GM11168 (cell line): ENCODE measurements at regions not wholly inside any gene's neighbourhood (a gene's known extent, or its start where the extent isn't known, plus 50 kb on each side); places are given as distances from the start of the nearest gene placed in this dataset.

Experiments used
- in situ Hi-C: fragments of 300-500 bp; cut with MboI; formaldehyde crosslinking; loops from one replicate; pipeline ENCODE4 v1.12.0; 2022; ENCODE audit warnings: low sequenced_read_pairs; ENCODE audit not compliant: unreplicated experiment

DNA sequence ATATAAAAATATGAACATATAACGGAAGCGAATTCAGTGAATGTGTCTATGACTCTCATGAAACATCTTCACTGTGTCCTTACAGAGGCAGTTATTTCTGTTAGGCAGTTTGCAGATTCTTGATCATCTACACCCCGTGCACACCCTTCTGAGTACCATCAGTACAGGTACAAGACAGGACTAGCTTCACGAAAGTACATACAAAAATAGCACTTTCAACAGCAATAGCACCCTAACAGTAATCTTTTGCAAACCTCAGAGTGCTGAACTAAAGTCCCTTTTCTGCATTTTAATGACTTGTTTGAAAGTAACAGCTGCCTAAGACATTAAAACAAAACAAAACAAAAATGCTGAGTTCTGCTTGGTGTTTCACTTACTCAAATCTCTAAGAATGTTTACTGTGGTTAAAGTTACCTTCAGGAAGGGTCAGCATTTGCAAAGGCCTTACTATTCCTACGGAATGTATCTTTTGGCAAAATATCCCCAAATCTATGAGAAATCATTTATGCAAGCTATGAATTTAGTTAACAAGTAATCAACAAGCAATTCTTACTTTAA lies 104.1 kb downstream of the CNTN3 start:
- in situ Hi-C loops, result no loop called here

DNA sequence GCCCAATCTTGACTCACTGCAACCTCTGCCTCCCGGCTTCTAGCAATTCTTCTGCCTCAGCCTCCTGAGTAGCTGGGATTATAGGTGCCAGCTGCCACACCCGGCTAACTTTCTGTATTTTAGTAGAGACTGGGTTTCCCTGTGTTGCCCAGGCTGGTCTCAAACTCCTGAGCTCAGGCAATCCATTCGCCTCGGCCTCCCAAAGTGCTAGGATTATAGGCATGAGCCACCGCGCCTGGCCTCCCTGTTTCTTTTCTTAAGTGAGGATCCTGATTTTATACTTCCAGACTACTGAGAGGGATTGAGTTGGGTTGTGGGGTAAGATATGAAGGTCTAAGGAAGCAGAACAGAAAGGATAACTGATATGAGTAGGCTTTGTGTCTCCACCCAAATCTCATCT lies 106.8 kb downstream of the CNTN3 start:
- in situ Hi-C loops, result no loop called here

GRCh38 chr3:74506246-74506645 lies 108.2 kb downstream of the CNTN3 start:
- in situ Hi-C loops, result no loop called here

DNA sequence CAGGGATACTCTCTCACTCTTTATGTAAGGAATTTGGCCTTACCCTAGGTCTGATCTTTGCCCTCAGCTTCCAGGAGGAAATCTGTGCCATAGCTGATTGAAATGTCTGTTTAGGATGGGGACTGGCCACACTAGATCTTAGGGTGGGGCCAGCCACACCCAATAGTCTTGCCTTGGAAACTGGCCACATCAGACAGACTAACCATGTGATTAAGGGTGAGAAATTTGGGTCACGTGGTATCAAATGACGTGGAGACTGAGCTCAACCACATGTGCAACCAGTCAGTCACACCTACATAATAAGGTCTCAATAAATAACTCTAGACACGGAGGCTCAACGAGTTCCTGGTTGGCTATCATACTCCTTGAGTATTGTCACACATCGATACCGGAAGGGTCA lies 113.5 kb downstream of the CNTN3 start:
- in situ Hi-C loops, result no loop called here

GRCh38 chr3:74500257-74500656 lies 114.2 kb downstream of the CNTN3 start:
- in situ Hi-C loops, result no loop called here

DNA sequence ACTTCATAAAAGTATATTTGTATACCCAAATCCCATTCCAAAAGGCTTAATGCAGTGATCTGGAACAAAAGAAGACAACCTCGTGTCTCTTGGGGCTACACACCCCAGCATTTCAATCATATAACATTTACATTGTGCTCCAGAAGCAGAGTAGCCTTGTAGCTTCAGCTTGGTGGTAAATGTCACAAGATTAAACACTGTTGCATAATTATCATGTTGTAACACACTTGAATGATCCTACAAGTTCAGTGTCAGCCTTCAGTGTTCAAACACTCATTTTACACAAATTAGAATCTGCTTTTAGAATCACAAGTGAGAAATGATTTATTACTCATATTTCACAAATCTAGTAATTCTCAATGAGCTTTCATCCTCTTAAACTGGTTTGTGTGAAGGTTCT lies 122.6 kb downstream of the CNTN3 start:
- in situ Hi-C loops, result no loop called here

- in situ Hi-C loops, result no loop called here
Measured at GRCh38 chr3:74489050-74489792, 125.2 kb downstream of the CNTN3 start.

GRCh38 chr3:74479915-74480314 lies 134.5 kb downstream of the CNTN3 start:
- in situ Hi-C loops, result no loop called here

DNA sequence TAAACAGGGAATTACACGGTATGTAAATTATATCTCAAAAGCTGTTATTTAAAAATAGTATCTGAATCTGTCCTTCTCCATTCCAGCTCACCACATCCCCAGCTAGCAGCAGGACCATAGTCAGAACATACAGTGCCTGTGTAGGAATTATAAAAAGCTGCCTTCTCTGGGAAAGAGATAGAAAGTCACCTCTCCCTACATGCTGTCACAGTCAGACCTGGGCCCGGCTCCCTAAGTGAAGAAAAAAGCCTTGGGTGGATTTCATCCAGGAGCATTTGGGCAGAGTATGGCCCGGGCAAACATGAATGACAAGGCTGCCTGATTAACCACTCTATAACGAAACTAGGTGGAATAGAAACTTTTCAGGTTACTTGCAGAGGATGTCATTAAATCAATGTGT lies 144.1 kb downstream of the CNTN3 start:
- in situ Hi-C loops, result no loop called here

DNA sequence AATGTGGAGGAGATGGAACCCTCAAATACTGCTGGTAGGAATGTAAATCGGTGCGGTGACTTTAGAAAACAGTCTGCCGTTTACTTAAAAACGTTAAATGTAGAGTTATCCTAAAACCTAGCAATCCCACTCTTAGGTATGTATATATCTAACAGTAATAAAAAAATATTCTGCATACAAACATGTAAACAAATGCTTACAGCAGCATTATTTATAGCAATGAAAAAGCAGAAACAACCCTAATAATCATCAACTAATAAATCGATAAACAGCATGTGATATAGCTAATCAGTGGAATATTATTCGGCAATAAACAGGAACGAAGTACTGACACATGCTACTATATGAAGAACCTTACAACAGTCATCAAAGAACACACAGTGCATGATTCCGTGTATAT lies 144.7 kb downstream of the CNTN3 start:
- in situ Hi-C loops, result no loop called here

- in situ Hi-C loops, result no loop called here
Measured at GRCh38 chr3:74469151-74469550, 145.3 kb downstream of the CNTN3 start.

- in situ Hi-C loops, result no loop called here
Measured at GRCh38 chr3:74465715-74466410, 148.6 kb downstream of the CNTN3 start.

- in situ Hi-C loops, result no loop called here
Measured at GRCh38 chr3:74463515-74463914, 150.9 kb downstream of the CNTN3 start.

DNA sequence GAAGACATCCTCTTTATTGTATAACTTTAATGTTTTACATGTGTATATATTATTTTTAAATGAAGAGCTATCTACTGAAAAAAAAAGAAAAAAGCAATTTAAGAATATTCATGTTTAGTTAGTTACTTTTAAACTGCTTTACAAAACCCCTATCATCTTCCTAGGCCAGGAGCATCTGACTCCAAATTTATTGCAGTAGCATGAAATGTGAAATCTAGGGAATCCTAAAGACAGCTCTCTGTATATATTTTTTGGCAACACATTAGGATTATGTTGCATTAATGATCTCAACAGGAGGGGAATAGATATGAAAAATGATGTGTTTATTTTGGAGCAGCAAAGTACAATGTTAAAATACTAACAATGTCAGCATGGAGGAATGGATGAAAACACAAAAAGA lies 158.3 kb downstream of the CNTN3 start:
- in situ Hi-C loops, result no loop called here

DNA sequence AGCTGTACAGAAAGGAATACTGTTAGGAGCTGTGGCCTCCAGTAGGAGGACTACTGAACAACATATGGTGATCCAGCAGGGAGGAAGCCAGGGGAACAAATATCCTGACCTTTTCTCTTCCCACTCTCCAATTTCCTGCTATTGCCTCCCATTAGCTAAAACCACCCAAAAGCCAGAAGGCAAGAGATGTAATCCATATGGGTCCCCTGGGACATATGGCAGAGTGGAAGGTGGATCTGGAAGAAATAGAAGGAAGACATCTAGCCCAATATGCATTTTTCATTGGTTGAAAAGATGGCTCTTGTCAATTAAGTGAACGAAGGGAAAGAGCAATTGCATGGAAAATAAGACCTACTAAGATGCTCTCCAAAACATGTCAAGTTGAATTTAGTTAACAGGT lies 167.2 kb downstream of the CNTN3 start:
- in situ Hi-C loops, result no loop called here

GRCh38 chr3:74445541-74445940 lies 168.9 kb downstream of the CNTN3 start:
- in situ Hi-C loops, result no loop called here

DNA sequence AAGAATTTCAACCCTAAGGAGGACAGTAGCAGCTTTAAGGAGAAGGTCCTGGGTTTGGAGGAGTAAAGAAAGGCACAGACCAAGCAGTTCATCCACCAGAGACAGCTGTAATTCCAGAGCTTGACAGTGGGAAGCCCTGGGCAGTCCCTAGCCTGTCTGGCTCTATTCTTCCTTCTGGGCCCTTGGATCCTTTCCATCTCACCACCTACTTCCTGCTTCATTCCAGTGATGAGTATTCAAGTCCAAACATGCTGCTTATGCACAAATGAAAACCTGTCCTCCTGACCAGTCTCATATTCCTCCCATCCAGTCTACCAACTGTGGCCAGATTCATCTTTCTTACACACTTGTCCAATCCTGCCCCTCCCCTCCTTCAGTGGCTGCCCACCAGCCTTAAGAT lies 171.4 kb downstream of the CNTN3 start:
- in situ Hi-C loops, result no loop called here

GRCh38 chr3:74442683-74443082 lies 171.8 kb downstream of the CNTN3 start:
- in situ Hi-C loops, result no loop called here

GRCh38 chr3:74442068-74442467 lies 172.4 kb downstream of the CNTN3 start:
- in situ Hi-C loops, result no loop called here

DNA sequence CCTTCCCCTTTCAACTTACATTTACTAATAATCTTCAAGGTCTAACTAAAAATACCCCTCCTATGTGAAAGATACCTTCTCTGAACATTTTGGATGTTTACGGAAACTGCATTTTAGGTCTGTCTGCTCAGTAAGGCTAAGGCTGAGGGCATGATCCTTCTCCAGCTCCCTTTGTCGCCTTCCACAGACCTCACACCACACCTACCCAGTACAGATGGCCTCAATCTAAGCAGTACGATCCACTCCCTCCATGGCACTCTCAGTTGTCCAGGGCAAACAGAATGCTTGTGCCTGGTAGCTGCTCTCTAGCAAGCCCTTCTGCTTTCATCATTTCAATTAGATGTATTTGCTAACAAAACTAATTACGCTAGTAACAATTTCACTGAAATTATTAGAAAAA lies 178.3 kb downstream of the CNTN3 start:
- in situ Hi-C loops, result no loop called here

DNA sequence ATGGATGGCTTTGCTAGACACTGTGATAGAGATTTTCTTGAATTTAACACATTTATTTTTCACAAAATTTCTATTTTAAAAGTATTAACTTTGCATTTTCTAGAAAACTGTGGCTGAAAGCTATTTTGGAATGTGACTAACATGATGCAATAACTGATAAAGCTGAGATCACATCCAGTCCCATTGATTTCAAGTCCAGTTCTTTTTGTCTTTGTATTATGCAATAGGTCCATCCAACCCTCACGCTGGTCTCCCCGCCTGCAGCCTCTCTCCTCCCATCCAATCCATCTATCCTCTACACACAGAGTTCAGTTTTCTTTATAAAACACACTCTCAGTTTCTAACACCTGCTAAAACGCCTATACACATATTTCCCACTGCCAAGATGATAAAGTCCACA lies 178.8 kb downstream of the CNTN3 start:
- in situ Hi-C loops, result no loop called here

- in situ Hi-C loops, result no loop called here
Measured at GRCh38 chr3:74434406-74434805, 180.1 kb downstream of the CNTN3 start.
